Stomach (tissue), 4 donors: ENCODE measurements at regions not wholly inside any gene's neighbourhood (a gene's known extent, or its start where the extent isn't known, plus 50 kb on each side); places are given as distances from the start of the nearest gene placed in this dataset.

Experiments used
- CTCF ChIP-seq, 7 experiments: fragments of 450-650 bp in 4 of 7; fragments of 200-600 bp in 3 of 7; sonication (generic) in 3 of 7; IDR thresholded peaks; one replicate each; pipeline ENCODE4 v1.5.1; 2016 to 2019; ENCODE audit warnings: antibody characterized with exemption in 7 of 7, control low read depth in 2 of 7, mild to moderate bottlenecking in 1 of 7
- POLR2A ChIP-seq, 4 donors: fragments of 450-650 bp; IDR thresholded peaks; one replicate each; pipeline ENCODE4 v1.6.1; 2016; ENCODE audit warnings: antibody characterized with exemption in 4 of 4, control low read depth in 2 of 4, mild to moderate bottlenecking in 1 of 4, moderate library complexity in 1 of 4
- POLR2AphosphoS5 ChIP-seq, 3 donors: sonication (generic); formaldehyde crosslinking; IDR thresholded peaks; one replicate each; pipeline ENCODE4 v1.6.1; 2016; ENCODE audit warnings: antibody characterized with exemption in 3 of 3

- TF ChIP-seq CTCF (IDR thresholded peaks at IDR 0.05), result no peak
- TF ChIP-seq POLR2AphosphoS5 (IDR thresholded peaks at IDR 0.05), result no peak
- no peak for TF ChIP-seq POLR2A (IDR thresholded peaks at IDR 0.05)
Measured at GRCh38 chr10:131773370-131774343, 127.2 kb upstream of the PPP2R2D start.
